ENCODE measurements at regions not wholly inside any gene's neighbourhood (a gene's known extent, or its start where the extent isn't known, plus 50 kb on each side); places are given as distances from the start of the nearest gene placed in this dataset.
"Not testable (repeated sequence)": the region's sequence is repeated elsewhere in the genome, so short reads cannot be mapped to it uniquely, and the experiment has no call there.

- no peak for DNase-seq
Observed at GRCh38 chr1:79207331-79207730, 200.8 kb upstream of the ADGRL4 start.

- DNase-seq, result no peak
Observed at GRCh38 chr1:79204779-79205479, 198.4 kb upstream of the ADGRL4 start.

GRCh38 chr1:79198832-79199231, 192.3 kb upstream of the ADGRL4 start:
- no peak for DNase-seq

- DNase-seq, result no peak
Observed at GRCh38 chr1:79197421-79197820, 190.9 kb upstream of the ADGRL4 start.

GRCh38 chr1:79196211-79196610, 189.7 kb upstream of the ADGRL4 start:
- no peak for DNase-seq

- no peak for DNase-seq
Observed at GRCh38 chr1:79193211-79194079, 186.9 kb upstream of the ADGRL4 start.

- DNase-seq, result no peak
Observed at GRCh38 chr1:79190074-79190473, 183.5 kb upstream of the ADGRL4 start.

- DNase-seq, result no peak
Observed at GRCh38 chr1:79188337-79188736, 181.8 kb upstream of the ADGRL4 start.

- DNase-seq, result no peak
Observed at GRCh38 chr1:79186260-79186659, 179.7 kb upstream of the ADGRL4 start.

GRCh38 chr1:79177844-79178243, 171.3 kb upstream of the ADGRL4 start:
- DNase-seq, result no peak

GRCh38 chr1:79161077-79161476, 154.5 kb upstream of the ADGRL4 start:
- no peak for DNase-seq

GRCh38 chr1:79155991-79156390, 149.5 kb upstream of the ADGRL4 start:
- DNase-seq, result no peak

GRCh38 chr1:79151006-79151796, 144.7 kb upstream of the ADGRL4 start:
- no peak for DNase-seq

- DNase-seq, result no peak
Observed at GRCh38 chr1:79150576-79150975, 144.0 kb upstream of the ADGRL4 start.

GRCh38 chr1:79138227-79138626, 131.7 kb upstream of the ADGRL4 start:
- DNase-seq, result not testable (repeated sequence)

- DNase-seq, result no peak
Observed at GRCh38 chr1:79133774-79134364, 127.3 kb upstream of the ADGRL4 start.

- DNase-seq, result no peak
Observed at GRCh38 chr1:79131626-79132025, 125.1 kb upstream of the ADGRL4 start.

- DNase-seq, result no peak
Observed at GRCh38 chr1:79129914-79130313, 123.4 kb upstream of the ADGRL4 start.

GRCh38 chr1:79128722-79129121, 122.2 kb upstream of the ADGRL4 start:
- DNase-seq, result no peak

GRCh38 chr1:79124756-79125155, 118.2 kb upstream of the ADGRL4 start:
- DNase-seq, result no peak

- no peak for DNase-seq
Observed at GRCh38 chr1:79122521-79122920, 116.0 kb upstream of the ADGRL4 start.

- DNase-seq, result no peak
Observed at GRCh38 chr1:79117376-79117775, 110.8 kb upstream of the ADGRL4 start.

- DNase-seq, result no peak
Observed at GRCh38 chr1:79113836-79114235, 107.3 kb upstream of the ADGRL4 start.

All from bone marrow (tissue), 2 donors.